GM12801 (cell line): ENCODE measurements at regions not wholly inside any gene's neighbourhood (a gene's known extent, or its start where the extent isn't known, plus 50 kb on each side); places are given as distances from the start of the nearest gene placed in this dataset.

Experiments used
- TF ChIP-seq, protein P1 (sequence below): IDR thresholded peaks from one replicate; pipeline ENCODE4 v1.5.1; 2011; ENCODE audit warnings: control low read depth; ENCODE audit not compliant: insufficient read length; ENCODE audit errors: extremely low read depth

DNA sequence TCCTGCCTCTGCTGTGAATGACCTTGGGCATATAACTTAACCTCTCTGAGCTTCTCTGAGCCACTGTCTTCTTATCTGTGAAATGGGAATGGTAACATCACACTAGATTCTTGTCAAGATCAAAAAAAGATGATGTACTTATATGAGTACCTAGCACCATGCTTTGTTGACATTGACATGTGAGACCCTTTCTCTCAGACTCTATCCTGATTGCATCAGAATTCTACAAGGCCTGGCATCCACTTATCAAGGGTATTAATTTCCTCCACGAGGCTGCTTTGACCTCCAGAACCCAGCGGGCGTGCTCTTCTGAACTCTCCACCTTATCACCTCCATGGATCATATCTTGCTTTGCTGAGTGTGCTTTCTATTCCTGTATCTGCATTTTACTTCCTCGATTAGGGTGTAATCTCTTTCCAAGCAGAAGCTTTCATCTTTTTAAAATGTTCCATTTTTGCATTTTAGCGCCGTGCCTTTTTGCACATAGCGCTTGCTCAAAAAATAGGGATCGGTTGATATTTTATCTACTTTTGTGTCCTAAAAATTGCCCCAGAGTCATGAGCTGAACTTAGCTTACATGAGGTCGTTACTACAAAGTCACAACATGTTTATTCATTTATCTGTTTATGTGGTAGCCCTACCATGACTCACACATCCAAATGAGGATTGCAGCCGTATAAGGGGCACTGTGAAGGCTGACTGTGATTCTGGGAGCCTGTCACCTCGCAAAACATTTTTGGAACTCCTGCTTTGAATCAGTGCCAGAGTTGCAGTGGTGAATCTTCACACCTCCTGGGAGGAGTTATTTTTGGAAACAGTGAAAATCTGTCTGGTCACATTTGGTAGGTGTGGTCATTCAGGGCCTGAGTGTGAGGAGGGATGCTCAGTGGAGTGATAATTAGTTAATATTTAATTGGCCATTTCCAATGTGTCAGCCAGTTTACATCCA, 63.2 kb downstream of the IER5 start:
- TF ChIP-seq, protein P1, sequence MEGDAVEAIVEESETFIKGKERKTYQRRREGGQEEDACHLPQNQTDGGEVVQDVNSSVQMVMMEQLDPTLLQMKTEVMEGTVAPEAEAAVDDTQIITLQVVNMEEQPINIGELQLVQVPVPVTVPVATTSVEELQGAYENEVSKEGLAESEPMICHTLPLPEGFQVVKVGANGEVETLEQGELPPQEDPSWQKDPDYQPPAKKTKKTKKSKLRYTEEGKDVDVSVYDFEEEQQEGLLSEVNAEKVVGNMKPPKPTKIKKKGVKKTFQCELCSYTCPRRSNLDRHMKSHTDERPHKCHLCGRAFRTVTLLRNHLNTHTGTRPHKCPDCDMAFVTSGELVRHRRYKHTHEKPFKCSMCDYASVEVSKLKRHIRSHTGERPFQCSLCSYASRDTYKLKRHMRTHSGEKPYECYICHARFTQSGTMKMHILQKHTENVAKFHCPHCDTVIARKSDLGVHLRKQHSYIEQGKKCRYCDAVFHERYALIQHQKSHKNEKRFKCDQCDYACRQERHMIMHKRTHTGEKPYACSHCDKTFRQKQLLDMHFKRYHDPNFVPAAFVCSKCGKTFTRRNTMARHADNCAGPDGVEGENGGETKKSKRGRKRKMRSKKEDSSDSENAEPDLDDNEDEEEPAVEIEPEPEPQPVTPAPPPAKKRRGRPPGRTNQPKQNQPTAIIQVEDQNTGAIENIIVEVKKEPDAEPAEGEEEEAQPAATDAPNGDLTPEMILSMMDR, result no peak

DNA sequence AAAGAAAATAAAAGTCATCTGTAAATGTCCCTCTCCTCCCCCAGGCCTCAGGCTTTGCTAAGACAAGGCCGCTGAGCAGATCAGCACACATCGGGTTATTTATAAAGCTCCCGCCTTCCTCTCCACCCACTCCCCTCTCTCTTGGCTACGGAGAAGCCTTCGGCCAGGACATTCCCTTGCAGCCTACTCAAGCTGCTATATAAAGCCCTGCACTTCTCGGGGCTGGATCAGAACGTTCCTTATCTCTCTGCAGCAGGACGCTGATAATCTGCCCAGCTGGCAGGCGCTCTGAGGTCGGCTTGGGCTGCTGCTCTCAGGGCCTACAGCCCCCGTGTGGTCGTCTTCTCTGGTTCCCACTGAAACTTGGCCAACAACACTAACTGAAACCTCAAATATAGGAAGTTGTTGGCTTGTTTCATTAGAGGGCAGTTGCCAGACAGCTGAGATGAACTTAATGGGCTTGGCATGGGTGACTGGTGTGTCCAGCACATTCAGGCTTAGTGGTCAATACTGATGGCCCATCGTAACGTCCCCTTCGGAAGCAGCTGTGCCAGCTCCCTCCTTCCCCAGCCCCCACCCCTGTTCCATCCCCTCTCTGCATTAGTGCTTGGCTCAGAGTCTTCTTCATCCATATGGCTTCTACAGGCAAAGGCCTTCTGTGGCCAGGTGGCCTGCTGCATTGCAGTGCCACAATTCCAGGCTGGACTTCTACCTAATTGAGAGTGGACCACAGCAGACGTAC, 64.6 kb downstream of the IER5 start:
- TF ChIP-seq, protein P1, result no peak

DNA sequence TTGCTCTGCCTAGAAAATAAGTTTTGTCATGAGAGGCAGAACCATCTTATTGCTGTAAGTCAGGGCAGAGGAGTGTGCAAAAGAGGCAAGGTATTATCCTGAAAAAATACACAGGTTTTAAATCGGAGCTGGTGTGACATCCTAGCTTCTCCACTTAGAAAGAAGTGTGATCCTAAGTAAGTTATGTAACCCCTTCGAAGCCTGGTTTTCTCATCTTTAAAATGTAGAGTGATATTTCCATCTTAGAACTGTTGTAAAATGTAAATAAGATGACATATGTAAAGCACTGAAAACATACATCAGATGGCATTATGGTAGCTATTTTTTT, 65.1 kb downstream of the IER5 start:
- TF ChIP-seq, protein P1, result no peak

DNA sequence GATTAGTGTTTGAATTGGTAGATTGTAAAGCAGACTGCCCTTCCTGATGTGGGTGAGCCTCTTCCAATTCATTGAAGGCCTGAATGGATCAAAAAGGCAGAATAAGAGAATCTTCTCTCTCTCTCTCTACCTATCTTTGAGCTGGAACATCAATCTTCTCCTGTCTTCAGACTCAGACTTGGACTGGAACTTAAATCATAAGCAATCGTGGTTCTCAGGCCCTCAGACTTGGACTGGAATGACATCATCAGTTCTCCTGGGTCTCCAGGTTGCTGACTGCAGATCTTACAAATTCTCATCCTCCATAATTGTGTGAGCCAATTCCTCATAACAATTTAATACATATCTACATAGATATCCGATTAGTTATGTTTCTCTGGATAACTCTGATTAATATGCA, 66.8 kb downstream of the IER5 start:
- TF ChIP-seq, protein P1, result no peak

DNA sequence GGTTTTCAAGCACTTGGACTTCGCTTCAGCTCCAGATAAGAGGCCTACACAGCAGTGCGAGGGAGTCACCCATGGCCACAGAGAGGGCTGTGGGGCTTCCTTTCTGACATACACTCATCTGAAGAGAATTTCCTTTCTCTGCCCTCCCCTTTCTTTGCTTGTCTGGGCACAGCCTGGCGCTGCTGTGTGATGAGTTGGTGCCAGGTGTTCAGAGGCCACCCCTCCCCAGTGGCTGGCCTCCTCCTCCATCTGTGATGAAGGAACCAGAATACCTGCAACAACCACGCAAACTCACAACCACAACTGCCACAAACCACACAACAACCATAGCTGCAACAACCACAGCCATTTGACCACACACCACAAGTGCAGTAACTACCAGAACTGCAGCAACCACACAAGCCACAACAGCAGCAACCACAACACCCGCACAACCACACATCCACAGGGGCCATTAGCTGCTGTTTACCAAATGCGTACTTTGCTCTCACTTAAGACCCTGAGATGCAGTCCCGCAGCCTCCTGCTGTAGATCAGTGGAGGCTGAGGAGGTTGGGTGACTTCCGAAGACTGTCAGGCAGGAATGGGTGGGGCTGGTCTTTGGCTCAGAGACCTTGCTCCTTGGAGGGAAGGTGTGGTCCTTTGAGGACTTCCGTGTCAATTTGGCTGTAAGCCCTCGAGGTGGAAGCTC, 71.1 kb downstream of the IER5 start:
- TF ChIP-seq, protein P1, result no peak

DNA sequence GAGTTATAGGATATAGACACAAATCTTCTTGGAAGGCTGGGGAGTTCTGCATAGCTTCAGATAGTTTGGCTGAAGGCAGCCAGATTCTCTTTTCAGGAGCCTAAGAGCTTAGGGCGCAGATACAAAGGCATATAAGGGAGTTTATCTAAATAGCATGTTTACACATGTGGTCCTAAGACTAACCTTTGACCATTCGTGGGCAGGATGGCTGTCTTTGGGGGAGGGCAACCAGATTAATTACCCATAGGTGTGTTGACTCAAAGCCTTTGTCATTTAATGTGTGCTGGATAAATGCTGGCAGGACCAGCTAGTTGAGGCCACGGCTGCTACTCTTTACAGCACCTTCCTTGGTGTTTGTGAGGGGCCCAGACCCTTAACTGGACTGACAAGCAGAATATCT, 71.8 kb downstream of the IER5 start:
- TF ChIP-seq, protein P1, result no peak
